Liver (tissue), 8 donors: ENCODE measurements at regions not wholly inside any gene's neighbourhood (a gene's known extent, or its start where the extent isn't known, plus 50 kb on each side); places are given as distances from the start of the nearest gene placed in this dataset.

Source experiments
- DNase-seq: peaks from one replicate; pipeline ENCODE4 v3.0.0-alpha.2; 2017; ENCODE audit warnings: low spot score
- H3K27ac ChIP-seq, 2 donors: one replicate each; pipeline ENCODE4 v1.7.0; 2013; ENCODE audit warnings: inconsistent platforms in 2 of 2, low read length in 2 of 2, control low read depth in 1 of 2, low read depth in 1 of 2, mild to moderate bottlenecking in 1 of 2
- H3K27me3 ChIP-seq, 4 donors: one replicate each; pipeline versions ENCODE4 v1.6.1 to v1.7.0; 2013; ENCODE audit warnings: low read length in 3 of 4, inconsistent platforms in 1 of 4, mild to moderate bottlenecking in 1 of 4, moderate library complexity in 1 of 4; ENCODE audit not compliant: control insufficient read depth in 4 of 4, insufficient read depth in 4 of 4
- H3K36me3 ChIP-seq, 4 donors: one replicate each; pipeline versions ENCODE4 v1.6.1 to v1.7.0; 2013; ENCODE audit warnings: low read length in 3 of 4, mild to moderate bottlenecking in 3 of 4, low read depth in 1 of 4, moderate library complexity in 1 of 4; ENCODE audit not compliant: control insufficient read depth in 4 of 4, insufficient read depth in 3 of 4
- H3K4me1 ChIP-seq, 4 donors: one replicate each; pipeline versions ENCODE4 v1.6.1 to v1.7.0; 2013; ENCODE audit warnings: low read length in 3 of 4, mild to moderate bottlenecking in 3 of 4, moderate library complexity in 1 of 4; ENCODE audit not compliant: control insufficient read depth in 4 of 4, insufficient read depth in 4 of 4
- H3K4me3 ChIP-seq, 3 donors: one replicate each; pipeline versions ENCODE4 v1.6.1 to v1.7.0; 2013; ENCODE audit warnings: low read length in 3 of 3, control low read depth in 1 of 3, low read depth in 1 of 3, mild to moderate bottlenecking in 1 of 3
- H3K9ac ChIP-seq, 2 donors: one replicate each; pipeline ENCODE4 v1.7.0; 2013; ENCODE audit warnings: low read length in 2 of 2, mild to moderate bottlenecking in 2 of 2, moderate library complexity in 2 of 2, control low read depth in 1 of 2, low read depth in 1 of 2
- H3K9me3 ChIP-seq, 4 donors: one replicate each; pipeline versions ENCODE4 v1.6.1 to v1.7.0; 2013; ENCODE audit warnings: low read length in 3 of 4; ENCODE audit not compliant: control insufficient read depth in 4 of 4
- EGR1 ChIP-seq, 2 donors: IDR thresholded peaks; 2 replicates each; pipeline ENCODE4 v1.6.1; 2016 to 2018; ENCODE audit warnings: antibody characterized with exemption in 2 of 2, low read depth in 2 of 2
- FOXA1 ChIP-seq: IDR thresholded peaks from 2 replicates; pipeline ENCODE4 v1.6.1; 2016; ENCODE audit warnings: antibody characterized with exemption
- FOXA2 ChIP-seq: IDR thresholded peaks from 2 replicates; pipeline ENCODE4 v1.6.1; 2016; ENCODE audit warnings: antibody characterized with exemption
- GABPA ChIP-seq, 2 donors: IDR thresholded peaks in 1 of 2; conservative IDR thresholded peaks in 1 of 2; 2 replicates each; pipeline ENCODE4 v1.6.1; 2016; ENCODE audit warnings: antibody characterized with exemption in 2 of 2, mild to moderate bottlenecking in 1 of 2, moderate library complexity in 1 of 2
- HNF4G ChIP-seq: IDR thresholded peaks from 2 replicates; pipeline ENCODE4 v1.6.1; 2016; ENCODE audit warnings: antibody characterized with exemption
- JUND ChIP-seq, 2 donors: IDR thresholded peaks; 2 replicates each; pipeline ENCODE4 v1.6.1; 2016; ENCODE audit warnings: antibody characterized with exemption in 2 of 2
- MAX ChIP-seq: IDR thresholded peaks from 2 replicates; pipeline ENCODE4 v1.6.1; 2016; ENCODE audit warnings: antibody characterized with exemption
- NR2F2 ChIP-seq: IDR thresholded peaks from 2 replicates; pipeline ENCODE4 v1.6.1; 2016; ENCODE audit warnings: antibody characterized with exemption
- RAD21 ChIP-seq, 2 donors: IDR thresholded peaks; 2 replicates each; pipeline ENCODE4 v1.6.1; 2016; ENCODE audit warnings: antibody characterized with exemption in 2 of 2, mild to moderate bottlenecking in 2 of 2
- RXRA ChIP-seq, 2 donors: IDR thresholded peaks; 2 replicates each; pipeline ENCODE4 v1.6.1; 2017 to 2018; ENCODE audit warnings: antibody characterized with exemption in 2 of 2, mild to moderate bottlenecking in 1 of 2
- SP1 ChIP-seq: IDR thresholded peaks from 2 replicates; pipeline ENCODE4 v1.6.1; 2018; ENCODE audit warnings: antibody characterized with exemption, mild to moderate bottlenecking
- TAF1 ChIP-seq: conservative IDR thresholded peaks from 2 replicates; pipeline ENCODE4 v1.6.1; 2016; ENCODE audit warnings: antibody characterized with exemption, mild to moderate bottlenecking
- YY1 ChIP-seq: IDR thresholded peaks from 2 replicates; pipeline ENCODE4 v1.6.1; 2016; ENCODE audit warnings: antibody characterized with exemption, mild to moderate bottlenecking
- ZBTB33 ChIP-seq: IDR thresholded peaks from 2 replicates; pipeline ENCODE4 v1.6.1; 2016; ENCODE audit warnings: antibody characterized with exemption
- WGBS: extraction: QIAGEN DNeasy Blood & Tissue Kit; methylation state at CpG from one replicate; pipeline ENCODE4 v1.1.7; 2013; 5-methylcytosine and 5-hydroxymethylcytosine counted together
- TF ChIP-seq, protein P1 (sequence below): fragments of 150-350 bp; IDR thresholded peaks from 2 replicates; pipeline ENCODE4 v1.5.1; 2017; ENCODE audit warnings: improper control_type of control experiment, low read depth, low read length; ENCODE audit not compliant: missing input control
- TF ChIP-seq, protein P2 (sequence below): IDR thresholded peaks from 2 replicates; pipeline ENCODE4 v1.6.1; 2016; ENCODE audit warnings: antibody characterized with exemption, mild to moderate bottlenecking
- TF ChIP-seq, protein P3 (sequence below): IDR thresholded peaks from 2 replicates; pipeline ENCODE4 v1.6.1; 2016; ENCODE audit warnings: antibody characterized with exemption
- donor health status: healthy.
- donor health status: healthy.
- donor health status: healthy.
- donor health status: healthy.
- donor health status: healthy.

DNA sequence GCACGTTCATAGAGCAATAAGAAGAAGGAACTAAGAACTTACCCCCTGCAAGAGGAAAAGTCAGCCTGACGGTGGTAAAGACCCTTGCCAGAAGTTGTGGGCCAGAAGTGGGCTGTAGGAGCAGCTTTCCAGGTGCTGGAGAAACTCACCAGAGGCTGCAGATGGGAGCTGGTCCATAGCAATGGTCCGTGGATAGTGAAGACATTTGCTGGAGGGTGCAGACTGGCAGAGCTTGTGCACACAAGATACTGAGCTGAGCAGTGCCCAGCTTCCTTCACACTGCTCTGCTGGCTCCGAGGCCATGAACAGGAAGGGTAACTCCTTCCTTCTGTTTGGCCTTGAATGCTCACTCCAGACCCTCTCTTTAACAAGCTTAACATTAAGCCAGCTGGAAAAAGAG lies 149.8 kb upstream of the BNIP2 start:
- 63% methylated on average over 4 of the region's 4 CpGs for WGBS
- no peaks in the 10 kb centered on the region for H3K27me3 ChIP-seq
- no peak for DNase-seq
- no peaks in the 10 kb centered on the region for H3K36me3 ChIP-seq
- H3K9ac ChIP-seq: no peak overlapping the region
- H3K4me1 ChIP-seq: no peaks in the 10 kb centered on the region
- no peak overlapping the region for H3K27ac ChIP-seq
- no peaks in the 10 kb centered on the region for H3K9me3 ChIP-seq
- H3K4me3 ChIP-seq: no peak overlapping the region
- no peak for TF ChIP-seq SP1
- no peak for TF ChIP-seq EGR1 (IDR thresholded peaks at IDR 0.05; ENCODE audit: low read depth in 2 of 2)
- no peak for TF ChIP-seq HNF4G
- no peak for TF ChIP-seq FOXA2
- no peak for TF ChIP-seq RAD21 (IDR thresholded peaks at IDR 0.05)
- TF ChIP-seq, protein P1, sequence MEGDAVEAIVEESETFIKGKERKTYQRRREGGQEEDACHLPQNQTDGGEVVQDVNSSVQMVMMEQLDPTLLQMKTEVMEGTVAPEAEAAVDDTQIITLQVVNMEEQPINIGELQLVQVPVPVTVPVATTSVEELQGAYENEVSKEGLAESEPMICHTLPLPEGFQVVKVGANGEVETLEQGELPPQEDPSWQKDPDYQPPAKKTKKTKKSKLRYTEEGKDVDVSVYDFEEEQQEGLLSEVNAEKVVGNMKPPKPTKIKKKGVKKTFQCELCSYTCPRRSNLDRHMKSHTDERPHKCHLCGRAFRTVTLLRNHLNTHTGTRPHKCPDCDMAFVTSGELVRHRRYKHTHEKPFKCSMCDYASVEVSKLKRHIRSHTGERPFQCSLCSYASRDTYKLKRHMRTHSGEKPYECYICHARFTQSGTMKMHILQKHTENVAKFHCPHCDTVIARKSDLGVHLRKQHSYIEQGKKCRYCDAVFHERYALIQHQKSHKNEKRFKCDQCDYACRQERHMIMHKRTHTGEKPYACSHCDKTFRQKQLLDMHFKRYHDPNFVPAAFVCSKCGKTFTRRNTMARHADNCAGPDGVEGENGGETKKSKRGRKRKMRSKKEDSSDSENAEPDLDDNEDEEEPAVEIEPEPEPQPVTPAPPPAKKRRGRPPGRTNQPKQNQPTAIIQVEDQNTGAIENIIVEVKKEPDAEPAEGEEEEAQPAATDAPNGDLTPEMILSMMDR: no peak
- TF ChIP-seq TAF1: no peak
- TF ChIP-seq GABPA (IDR thresholded peaks at IDR 0.05 in 1 of 2, conservative IDR thresholded peaks at IDR 0.05 in 1 of 2): no peak
- TF ChIP-seq ZBTB33: no peak
- no peak for TF ChIP-seq NR2F2
- no peak for TF ChIP-seq FOXA1
- no peak for TF ChIP-seq YY1
- TF ChIP-seq JUND (IDR thresholded peaks at IDR 0.05): no peak
- no peak for TF ChIP-seq MAX

DNA sequence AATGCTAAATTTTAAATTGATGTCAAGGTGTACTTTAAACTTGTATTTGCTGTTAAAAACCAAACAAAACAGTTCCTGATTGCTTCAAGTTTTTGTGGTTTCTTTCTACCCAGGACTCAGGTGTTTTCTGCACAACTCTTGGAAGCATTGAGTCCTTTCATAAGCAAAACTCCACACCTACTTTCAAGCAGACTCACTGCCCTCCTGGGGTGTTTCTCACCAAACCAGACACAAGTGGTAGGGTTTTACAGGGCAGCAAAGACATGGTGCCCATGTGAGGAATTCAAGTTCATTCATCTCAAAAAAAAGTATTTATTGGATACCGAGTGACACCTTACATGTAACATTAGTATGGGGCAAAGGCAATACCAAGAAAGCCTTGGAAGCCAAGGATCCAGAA lies 146.7 kb upstream of the BNIP2 start:
- H3K4me1 ChIP-seq: no peaks in the 10 kb centered on the region
- TF ChIP-seq MAX: no peak
- TF ChIP-seq, protein P2, sequence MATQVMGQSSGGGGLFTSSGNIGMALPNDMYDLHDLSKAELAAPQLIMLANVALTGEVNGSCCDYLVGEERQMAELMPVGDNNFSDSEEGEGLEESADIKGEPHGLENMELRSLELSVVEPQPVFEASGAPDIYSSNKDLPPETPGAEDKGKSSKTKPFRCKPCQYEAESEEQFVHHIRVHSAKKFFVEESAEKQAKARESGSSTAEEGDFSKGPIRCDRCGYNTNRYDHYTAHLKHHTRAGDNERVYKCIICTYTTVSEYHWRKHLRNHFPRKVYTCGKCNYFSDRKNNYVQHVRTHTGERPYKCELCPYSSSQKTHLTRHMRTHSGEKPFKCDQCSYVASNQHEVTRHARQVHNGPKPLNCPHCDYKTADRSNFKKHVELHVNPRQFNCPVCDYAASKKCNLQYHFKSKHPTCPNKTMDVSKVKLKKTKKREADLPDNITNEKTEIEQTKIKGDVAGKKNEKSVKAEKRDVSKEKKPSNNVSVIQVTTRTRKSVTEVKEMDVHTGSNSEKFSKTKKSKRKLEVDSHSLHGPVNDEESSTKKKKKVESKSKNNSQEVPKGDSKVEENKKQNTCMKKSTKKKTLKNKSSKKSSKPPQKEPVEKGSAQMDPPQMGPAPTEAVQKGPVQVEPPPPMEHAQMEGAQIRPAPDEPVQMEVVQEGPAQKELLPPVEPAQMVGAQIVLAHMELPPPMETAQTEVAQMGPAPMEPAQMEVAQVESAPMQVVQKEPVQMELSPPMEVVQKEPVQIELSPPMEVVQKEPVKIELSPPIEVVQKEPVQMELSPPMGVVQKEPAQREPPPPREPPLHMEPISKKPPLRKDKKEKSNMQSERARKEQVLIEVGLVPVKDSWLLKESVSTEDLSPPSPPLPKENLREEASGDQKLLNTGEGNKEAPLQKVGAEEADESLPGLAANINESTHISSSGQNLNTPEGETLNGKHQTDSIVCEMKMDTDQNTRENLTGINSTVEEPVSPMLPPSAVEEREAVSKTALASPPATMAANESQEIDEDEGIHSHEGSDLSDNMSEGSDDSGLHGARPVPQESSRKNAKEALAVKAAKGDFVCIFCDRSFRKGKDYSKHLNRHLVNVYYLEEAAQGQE: no peak
- no peak for TF ChIP-seq SP1
- TF ChIP-seq, protein P3, sequence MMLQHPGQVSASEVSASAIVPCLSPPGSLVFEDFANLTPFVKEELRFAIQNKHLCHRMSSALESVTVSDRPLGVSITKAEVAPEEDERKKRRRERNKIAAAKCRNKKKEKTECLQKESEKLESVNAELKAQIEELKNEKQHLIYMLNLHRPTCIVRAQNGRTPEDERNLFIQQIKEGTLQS: no peak
- no peak for TF ChIP-seq FOXA2
- TF ChIP-seq HNF4G: no peak
- no peak for TF ChIP-seq JUND (IDR thresholded peaks at IDR 0.05)
- TF ChIP-seq ZBTB33: no peak
- TF ChIP-seq, protein P1: no peak
- TF ChIP-seq EGR1 (IDR thresholded peaks at IDR 0.05; ENCODE audit: low read depth in 2 of 2): no peak
- no peak for TF ChIP-seq NR2F2
- TF ChIP-seq TAF1: no peak
- no peak for TF ChIP-seq FOXA1
- no peak for TF ChIP-seq RXRA (IDR thresholded peaks at IDR 0.05)
- no peak for TF ChIP-seq YY1
- H3K9ac ChIP-seq: no peak overlapping the region
- 93% methylated on average over 1 of the region's 1 CpG for WGBS
- H3K9me3 ChIP-seq: no peaks in the 10 kb centered on the region
- no peak overlapping the region for H3K4me3 ChIP-seq
- no peak for DNase-seq
- H3K27ac ChIP-seq: no peak overlapping the region
- H3K27me3 ChIP-seq: no peaks in the 10 kb centered on the region
- H3K36me3 ChIP-seq: no peaks in the 10 kb centered on the region
